ENCODE measurements at regions not wholly inside any gene's neighbourhood (a gene's known extent, or its start where the extent isn't known, plus 50 kb on each side); places are given as distances from the start of the nearest gene placed in this dataset.

DNA sequence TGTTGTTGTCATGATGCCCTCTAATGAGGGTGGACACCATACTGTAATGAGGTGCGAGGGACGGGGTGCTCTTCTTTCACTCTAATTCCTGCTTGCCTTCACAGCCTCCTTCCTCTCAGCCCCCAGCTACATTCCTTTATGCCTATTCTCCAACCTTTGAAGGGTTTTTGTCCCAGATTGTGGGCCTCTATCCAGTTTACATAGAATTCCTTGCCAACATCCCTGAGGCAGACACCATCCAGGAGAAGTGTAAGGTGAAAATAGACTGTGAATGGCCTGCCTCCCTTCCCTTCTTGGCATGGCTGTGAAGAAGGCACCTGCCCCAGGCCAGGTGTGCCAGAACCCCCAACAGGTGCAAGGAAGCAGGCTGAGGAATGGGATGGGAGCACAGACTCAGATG, 122.3 kb downstream of the CHST1 start:
- H3K27me3 ChIP-seq (ENCODE audit: control insufficient read depth, insufficient read depth, low read length) = no peaks in the 10 kb centered on the region
- no peaks in the 10 kb centered on the region for H3K9me3 ChIP-seq (ENCODE audit: control insufficient read depth, insufficient read depth, low read length)
- peaks cover 5% of the 10 kb centered on the region for H3K4me1 ChIP-seq (ENCODE audit: control insufficient read depth, insufficient read depth, low read length)
- peak in 1 of 6 donors; percentile 68 for DNase-seq (ENCODE audit: low read depth in 4 of 6, low spot score in 6 of 6)
- no peaks in the 10 kb centered on the region for H3K36me3 ChIP-seq (ENCODE audit: control insufficient read depth, insufficient read depth, low read length)
- no CpG with 5 or more reads among the region's 2 CpGs for WGBS (ENCODE audit: insufficient coverage)
- H3K4me3 ChIP-seq (ENCODE audit: low read depth, low read length) = no peak overlapping the region
- H3K27ac ChIP-seq (ENCODE audit: low read depth, low read length) = no peak overlapping the region

DNA sequence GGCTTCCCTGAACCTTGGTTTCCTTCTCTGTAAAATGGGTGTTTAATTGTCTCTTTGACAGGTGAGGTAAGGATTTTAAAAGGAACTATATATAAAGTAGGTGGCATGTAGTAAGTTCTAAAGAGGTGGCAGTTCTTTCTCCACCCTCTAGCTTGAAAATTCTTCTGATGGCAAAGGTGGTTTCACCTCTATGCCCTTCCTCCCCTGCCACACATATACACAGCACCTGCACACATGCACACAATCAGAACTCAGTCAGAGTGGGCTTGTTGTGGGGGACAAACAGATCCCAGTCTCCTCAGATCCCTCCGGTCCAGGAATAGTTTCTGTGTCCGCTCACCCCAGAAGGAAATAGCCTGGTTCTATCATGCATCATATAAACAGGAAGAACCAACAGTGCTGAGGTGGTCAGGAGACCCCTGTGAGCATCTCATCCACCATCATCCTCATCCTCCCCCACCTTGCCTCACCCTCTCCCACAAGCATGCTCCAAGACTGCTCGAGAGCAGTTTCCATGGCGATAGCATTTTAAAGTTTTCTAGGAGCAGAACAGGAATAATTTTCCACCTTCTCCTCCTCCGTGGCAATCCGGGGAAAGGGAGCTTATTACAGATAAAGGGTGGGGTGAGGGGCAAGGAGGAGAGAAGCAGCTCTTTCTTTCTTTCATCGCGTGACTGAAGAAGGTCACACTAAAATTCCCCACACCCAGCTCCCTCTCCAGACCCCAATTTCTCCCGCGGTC, 123.6 kb downstream of the CHST1 start:
- H3K27ac ChIP-seq (ENCODE audit: low read depth, low read length) = no peak overlapping the region
- WGBS (ENCODE audit: insufficient coverage) = 100% methylated on average over 2 of the region's 10 CpGs
- peaks cover 6% of the 10 kb centered on the region for H3K4me1 ChIP-seq (ENCODE audit: control insufficient read depth, insufficient read depth, low read length)
- H3K9me3 ChIP-seq (ENCODE audit: control insufficient read depth, insufficient read depth, low read length) = no peaks in the 10 kb centered on the region
- DNase-seq (ENCODE audit: low read depth in 4 of 6, low spot score in 6 of 6) = peak in 2 of 6 donors; percentile 64 to 84
- no peaks in the 10 kb centered on the region for H3K27me3 ChIP-seq (ENCODE audit: control insufficient read depth, insufficient read depth, low read length)
- no peak overlapping the region for H3K4me3 ChIP-seq (ENCODE audit: low read depth, low read length)
- no peaks in the 10 kb centered on the region for H3K36me3 ChIP-seq (ENCODE audit: control insufficient read depth, insufficient read depth, low read length)

DNA sequence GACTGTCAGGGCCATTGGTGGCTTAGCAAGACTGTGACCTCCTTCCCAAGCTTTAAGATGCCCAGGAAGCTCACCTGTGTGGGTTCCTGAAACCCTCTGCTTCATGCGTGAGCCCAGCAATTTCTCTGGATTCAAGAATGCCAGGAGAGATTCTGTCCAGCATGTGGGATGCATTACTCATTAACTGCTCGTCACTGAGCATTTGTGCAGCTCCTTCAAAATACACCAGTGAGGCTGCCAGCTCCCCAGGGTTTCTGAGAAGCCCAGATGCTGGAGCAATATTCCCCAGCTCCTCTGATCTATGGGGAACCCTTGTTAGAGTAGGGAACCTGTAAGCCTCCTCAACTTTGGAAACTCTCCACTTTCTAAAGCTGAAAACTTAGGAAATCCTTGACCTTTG, 126.5 kb downstream of the CHST1 start:
- H3K36me3 ChIP-seq (ENCODE audit: control insufficient read depth, insufficient read depth, low read length) = no peaks in the 10 kb centered on the region
- DNase-seq (ENCODE audit: low read depth in 4 of 6, low spot score in 6 of 6) = peak in 1 of 6 donors; percentile 46
- H3K27me3 ChIP-seq (ENCODE audit: control insufficient read depth, insufficient read depth, low read length) = no peaks in the 10 kb centered on the region
- H3K27ac ChIP-seq (ENCODE audit: low read depth, low read length) = no peak overlapping the region
- H3K4me1 ChIP-seq (ENCODE audit: control insufficient read depth, insufficient read depth, low read length) = peaks cover 6% of the 10 kb centered on the region
- no peak overlapping the region for H3K4me3 ChIP-seq (ENCODE audit: low read depth, low read length)
- WGBS (ENCODE audit: insufficient coverage) = 70% methylated on average over 2 of the region's 2 CpGs
- no peaks in the 10 kb centered on the region for H3K9me3 ChIP-seq (ENCODE audit: control insufficient read depth, insufficient read depth, low read length)

DNA sequence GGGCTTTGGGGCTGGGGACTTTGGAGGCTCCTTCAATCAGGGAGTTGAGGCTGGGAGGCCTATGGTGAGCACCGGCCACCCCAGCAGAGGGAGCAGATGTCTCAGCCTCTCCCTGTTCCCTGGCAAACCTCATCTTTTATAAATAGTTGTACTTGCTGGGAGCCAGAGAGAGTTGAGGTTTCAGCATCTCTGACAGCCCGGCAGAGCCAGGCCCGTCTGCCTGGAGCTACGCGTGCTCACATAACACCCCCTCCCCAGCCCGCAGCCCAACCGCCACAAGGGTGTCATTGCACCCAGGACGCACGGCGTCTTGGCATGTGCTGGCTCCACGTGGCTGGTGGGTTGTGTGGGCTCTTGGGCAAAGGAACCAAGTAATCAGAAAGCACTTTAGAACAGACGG, 127.1 kb downstream of the CHST1 start:
- H3K27me3 ChIP-seq (ENCODE audit: control insufficient read depth, insufficient read depth, low read length) = no peaks in the 10 kb centered on the region
- H3K9me3 ChIP-seq (ENCODE audit: control insufficient read depth, insufficient read depth, low read length) = no peaks in the 10 kb centered on the region
- peaks cover 6% of the 10 kb centered on the region for H3K4me1 ChIP-seq (ENCODE audit: control insufficient read depth, insufficient read depth, low read length)
- 68% methylated on average over 10 of the region's 12 CpGs for WGBS (ENCODE audit: insufficient coverage)
- peak in 1 of 6 donors; percentile 86 for DNase-seq (ENCODE audit: low read depth in 4 of 6, low spot score in 6 of 6)
- no peaks in the 10 kb centered on the region for H3K36me3 ChIP-seq (ENCODE audit: control insufficient read depth, insufficient read depth, low read length)
- H3K4me3 ChIP-seq (ENCODE audit: low read depth, low read length) = no peak overlapping the region
- no peak overlapping the region for H3K27ac ChIP-seq (ENCODE audit: low read depth, low read length)

DNA sequence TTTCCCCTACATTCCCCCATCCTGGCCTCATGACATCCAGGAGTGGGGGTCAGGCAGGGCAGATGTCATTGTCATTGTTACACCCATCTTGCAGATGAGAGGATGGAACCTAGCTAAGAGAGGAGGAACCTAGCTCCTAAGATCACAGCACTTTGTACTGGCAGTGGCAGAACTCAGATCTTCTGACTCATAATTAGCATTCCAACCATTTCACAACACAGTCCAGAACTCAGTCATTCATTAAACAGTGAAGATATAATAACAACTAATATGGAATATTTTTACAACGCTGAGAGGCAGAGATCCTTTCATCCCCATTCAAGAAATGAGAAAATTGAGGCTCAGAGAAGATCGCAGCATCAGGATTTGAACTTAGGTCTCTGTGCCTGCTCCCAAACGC, 127.8 kb downstream of the CHST1 start:
- Histone ChIP-seq H3K4me3 (ENCODE audit: low read depth, low read length) (no peak overlapping the region), H3K9me3 (ENCODE audit: control insufficient read depth, insufficient read depth, low read length) (no peaks in the 10 kb centered on the region), H3K27ac (ENCODE audit: low read depth, low read length) (no peak overlapping the region), H3K4me1 (ENCODE audit: control insufficient read depth, insufficient read depth, low read length) (peaks cover 12% of the 10 kb centered on the region), H3K36me3 (ENCODE audit: control insufficient read depth, insufficient read depth, low read length) (no peaks in the 10 kb centered on the region), H3K27me3 (ENCODE audit: control insufficient read depth, insufficient read depth, low read length) (no peaks in the 10 kb centered on the region)
- no peak for DNase-seq (ENCODE audit: low read depth in 4 of 6, low spot score in 6 of 6)
- WGBS (ENCODE audit: insufficient coverage) = 100% methylated on average over 2 of the region's 3 CpGs

DNA sequence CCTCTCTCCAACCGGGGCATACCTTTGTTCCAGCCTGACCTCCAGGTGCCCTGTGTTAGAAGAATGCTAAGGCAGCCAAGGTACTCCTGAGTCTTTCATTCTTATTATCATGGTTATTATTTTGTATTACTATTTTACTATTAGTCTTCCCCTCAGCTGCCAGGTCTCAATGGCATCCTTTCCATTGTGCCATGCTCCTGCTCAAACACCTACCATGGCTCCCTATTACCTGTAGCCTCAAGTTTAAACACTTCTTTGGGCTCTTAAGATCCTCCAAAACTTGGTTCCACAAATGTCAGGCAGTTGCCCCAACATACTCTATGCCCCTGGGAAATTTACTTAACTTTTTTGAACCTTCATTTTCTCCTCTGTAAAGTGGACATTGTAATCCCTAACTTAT, 130.4 kb downstream of the CHST1 start:
- no peak for DNase-seq (ENCODE audit: low read depth in 4 of 6, low spot score in 6 of 6)
- H3K9me3 ChIP-seq (ENCODE audit: control insufficient read depth, insufficient read depth, low read length) = no peaks in the 10 kb centered on the region
- H3K4me1 ChIP-seq (ENCODE audit: control insufficient read depth, insufficient read depth, low read length) = peaks cover 20% of the 10 kb centered on the region
- no CpG with 5 or more reads among the region's 1 CpG for WGBS (ENCODE audit: insufficient coverage)
- no peak overlapping the region for H3K4me3 ChIP-seq (ENCODE audit: low read depth, low read length)
- H3K27ac ChIP-seq (ENCODE audit: low read depth, low read length) = no peak overlapping the region
- H3K36me3 ChIP-seq (ENCODE audit: control insufficient read depth, insufficient read depth, low read length) = no peaks in the 10 kb centered on the region
- no peaks in the 10 kb centered on the region for H3K27me3 ChIP-seq (ENCODE audit: control insufficient read depth, insufficient read depth, low read length)

DNA sequence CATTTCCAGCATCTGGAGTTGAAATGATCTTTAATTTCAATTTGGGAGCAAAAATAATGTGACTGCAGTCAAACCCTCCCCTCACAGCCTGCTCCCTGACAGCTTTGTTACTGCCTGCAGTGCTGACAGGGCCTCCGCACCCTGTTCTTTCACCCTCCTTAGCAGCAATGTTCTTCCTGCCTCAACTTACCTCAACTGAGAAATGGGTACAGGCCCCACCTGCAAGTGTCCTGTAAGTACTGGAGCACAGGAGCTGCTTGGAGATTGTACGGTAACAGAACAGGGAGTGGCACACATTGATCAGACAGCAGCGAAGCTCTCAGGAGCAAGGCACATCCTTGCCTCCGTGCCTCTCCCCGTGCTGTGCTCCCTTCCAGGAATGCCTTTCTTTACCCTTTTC, 131.3 kb downstream of the CHST1 start:
- H3K4me1 ChIP-seq (ENCODE audit: control insufficient read depth, insufficient read depth, low read length) = peaks cover 20% of the 10 kb centered on the region
- H3K9me3 ChIP-seq (ENCODE audit: control insufficient read depth, insufficient read depth, low read length) = no peaks in the 10 kb centered on the region
- no peaks in the 10 kb centered on the region for H3K36me3 ChIP-seq (ENCODE audit: control insufficient read depth, insufficient read depth, low read length)
- 93% methylated on average over 5 of the region's 5 CpGs for WGBS (ENCODE audit: insufficient coverage)
- H3K4me3 ChIP-seq (ENCODE audit: low read depth, low read length) = no peak overlapping the region
- no peak for DNase-seq (ENCODE audit: low read depth in 4 of 6, low spot score in 6 of 6)
- no peak overlapping the region for H3K27ac ChIP-seq (ENCODE audit: low read depth, low read length)
- no peaks in the 10 kb centered on the region for H3K27me3 ChIP-seq (ENCODE audit: control insufficient read depth, insufficient read depth, low read length)

DNA sequence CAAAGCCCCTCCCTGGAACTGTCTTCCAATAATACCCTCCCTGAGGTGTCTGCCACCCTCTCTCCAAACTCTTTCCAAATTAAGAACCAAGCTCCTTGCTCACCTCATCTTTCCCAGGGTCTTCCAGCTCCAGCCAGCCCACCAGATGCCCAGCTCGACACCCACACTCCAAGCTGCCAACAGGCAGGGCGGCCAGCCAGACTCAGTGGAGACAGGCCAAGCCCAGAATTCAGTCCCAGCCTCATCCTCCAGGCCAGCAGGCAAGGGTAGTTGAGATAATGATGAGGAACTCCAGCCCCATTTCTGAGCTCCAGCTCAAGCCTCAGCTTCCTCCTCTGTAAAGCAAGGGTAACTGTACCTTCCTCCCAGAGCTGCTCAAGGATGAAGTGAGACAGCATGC, 132.9 kb downstream of the CHST1 start:
- Histone ChIP-seq H3K36me3 (ENCODE audit: control insufficient read depth, insufficient read depth, low read length) (no peaks in the 10 kb centered on the region), H3K27ac (ENCODE audit: low read depth, low read length) (no peak overlapping the region), H3K9me3 (ENCODE audit: control insufficient read depth, insufficient read depth, low read length) (no peaks in the 10 kb centered on the region), H3K4me1 (ENCODE audit: control insufficient read depth, insufficient read depth, low read length) (peaks cover 14% of the 10 kb centered on the region), H3K4me3 (ENCODE audit: low read depth, low read length) (no peak overlapping the region), H3K27me3 (ENCODE audit: control insufficient read depth, insufficient read depth, low read length) (no peaks in the 10 kb centered on the region)
- 43% methylated on average over 1 of the region's 2 CpGs for WGBS (ENCODE audit: insufficient coverage)
- peak in 2 of 6 donors; percentile 46 to 84 for DNase-seq (ENCODE audit: low read depth in 4 of 6, low spot score in 6 of 6)

DNA sequence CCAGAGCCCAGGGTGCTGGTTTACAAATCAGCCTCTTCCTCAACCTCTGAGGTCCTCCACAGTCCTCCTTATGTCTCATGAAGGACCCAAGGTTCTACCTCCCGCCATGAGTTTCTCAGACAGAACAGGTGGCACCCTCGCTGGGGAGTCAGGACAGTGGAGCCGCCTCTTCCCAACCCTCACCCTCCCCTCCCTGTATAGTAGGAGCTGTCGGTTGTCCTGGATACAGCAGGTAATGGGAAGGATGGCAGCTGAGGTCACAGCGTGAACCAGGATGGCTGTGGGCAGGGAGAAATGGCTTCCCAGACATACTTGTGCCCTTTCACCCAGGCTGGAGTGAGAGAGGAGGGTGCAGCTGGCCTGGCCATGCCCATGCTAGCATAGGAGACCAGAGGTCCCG, 134.6 kb downstream of the CHST1 start:
- Histone ChIP-seq H3K27me3 (ENCODE audit: control insufficient read depth, insufficient read depth, low read length) (no peaks in the 10 kb centered on the region), H3K9me3 (ENCODE audit: control insufficient read depth, insufficient read depth, low read length) (no peaks in the 10 kb centered on the region), H3K27ac (ENCODE audit: low read depth, low read length) (no peak overlapping the region), H3K4me1 (ENCODE audit: control insufficient read depth, insufficient read depth, low read length) (peaks cover 14% of the 10 kb centered on the region), H3K4me3 (ENCODE audit: low read depth, low read length) (no peak overlapping the region), H3K36me3 (ENCODE audit: control insufficient read depth, insufficient read depth, low read length) (no peaks in the 10 kb centered on the region)
- DNase-seq (ENCODE audit: low read depth in 4 of 6, low spot score in 6 of 6) = no peak
- 100% methylated on average over 2 of the region's 6 CpGs for WGBS (ENCODE audit: insufficient coverage)

DNA sequence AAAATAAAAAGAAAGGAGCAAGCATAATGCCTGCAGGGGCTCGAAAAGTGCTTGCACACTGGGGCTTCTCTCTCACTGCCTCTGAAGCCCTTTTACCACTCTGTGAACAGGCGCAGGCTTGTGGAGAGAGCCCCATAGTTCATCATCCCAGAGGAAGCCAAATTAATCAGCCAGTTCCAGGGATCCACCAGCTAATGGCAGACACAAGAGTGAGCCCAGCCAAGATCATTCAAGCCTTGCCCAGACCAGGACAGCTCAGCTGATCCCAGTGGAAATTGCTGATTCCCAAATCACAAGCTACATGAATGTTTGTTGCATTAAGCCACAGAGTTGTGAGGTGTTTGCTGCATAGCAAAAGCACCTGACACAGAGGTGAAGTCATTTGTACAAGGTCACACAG, 135.3 kb downstream of the CHST1 start:
- WGBS (ENCODE audit: insufficient coverage) = 100% methylated on average over 1 of the region's 2 CpGs
- Histone ChIP-seq H3K27me3 (ENCODE audit: control insufficient read depth, insufficient read depth, low read length) (no peaks in the 10 kb centered on the region), H3K36me3 (ENCODE audit: control insufficient read depth, insufficient read depth, low read length) (no peaks in the 10 kb centered on the region), H3K9me3 (ENCODE audit: control insufficient read depth, insufficient read depth, low read length) (no peaks in the 10 kb centered on the region), H3K4me3 (ENCODE audit: low read depth, low read length) (no peak overlapping the region), H3K4me1 (ENCODE audit: control insufficient read depth, insufficient read depth, low read length) (peaks cover 14% of the 10 kb centered on the region), H3K27ac (ENCODE audit: low read depth, low read length) (no peak overlapping the region)
- DNase-seq (ENCODE audit: low read depth in 4 of 6, low spot score in 6 of 6) = peak in 2 of 6 donors; percentile 23 to 30

All from spinal cord (tissue), 9 donors.